Astrocyte of the cerebellum (primary cell): ENCODE measurements at regions not wholly inside any gene's neighbourhood (a gene's known extent, or its start where the extent isn't known, plus 50 kb on each side); places are given as distances from the start of the nearest gene placed in this dataset.

ENCODE experiments used
- DNase-seq: peaks from one replicate; pipeline ENCODE4 v3.0.0-alpha.2; 2011; ENCODE audit warnings: low read depth
- H3K4me3 ChIP-seq: 2 replicates; pipeline ENCODE4 v1.5.1; 2011; ENCODE audit warnings: mild to moderate bottlenecking, low read depth, low read length, moderate library complexity
- CTCF ChIP-seq: IDR thresholded peaks from 2 replicates; pipeline ENCODE4 v1.5.1; 2012; ENCODE audit warnings: low read length, low read depth, moderate library complexity, mild to moderate bottlenecking; ENCODE audit errors: missing control alignments
- in situ Hi-C: cut with HindIII; loops from 2 replicates; pipeline ENCODE4 v1.10.0; 2017; ENCODE audit warnings: low sequenced_read_pairs

- in situ Hi-C loops: no loop called here
- no peak for DNase-seq
- no peak for TF ChIP-seq CTCF
- H3K4me3 ChIP-seq: no peak overlapping the region
Observed at GRCh38 chr18:40464032-40464431, 1491.0 kb upstream of the PIK3C3 start.

- no peak overlapping the region for H3K4me3 ChIP-seq
- in situ Hi-C loops: no loop called here
- TF ChIP-seq CTCF: no peak
- no peak for DNase-seq
Observed at GRCh38 chr18:40453903-40454302, 1501.1 kb upstream of the PIK3C3 start.

- no peak for DNase-seq
- in situ Hi-C loops: no loop called here
- TF ChIP-seq CTCF: no peak
- no peak overlapping the region for H3K4me3 ChIP-seq
Observed at GRCh38 chr18:40452599-40452998, 1502.4 kb upstream of the PIK3C3 start.

- TF ChIP-seq CTCF: no peak
- H3K4me3 ChIP-seq: no peak overlapping the region
- no peak for DNase-seq
- in situ Hi-C loops: no loop called here
Observed at GRCh38 chr18:40450751-40451150, 1504.3 kb upstream of the PIK3C3 start.

GRCh38 chr18:40447820-40448219, 1507.2 kb upstream of the PIK3C3 start:
- no peak for TF ChIP-seq CTCF
- in situ Hi-C loops: loop anchor here (5.0 kb wide), 1 partner anchor 76 kb away; no protein-coding TSS in a partner anchor
- H3K4me3 ChIP-seq: no peak overlapping the region
- no peak for DNase-seq

GRCh38 chr18:40440088-40440487, 1514.9 kb upstream of the PIK3C3 start:
- in situ Hi-C loops: no loop called here
- no peak overlapping the region for H3K4me3 ChIP-seq
- no peak for TF ChIP-seq CTCF
- DNase-seq: no peak

- in situ Hi-C loops: no loop called here
- no peak for DNase-seq
- H3K4me3 ChIP-seq: no peak overlapping the region
- no peak for TF ChIP-seq CTCF
Observed at GRCh38 chr18:40437517-40437916, 1517.5 kb upstream of the PIK3C3 start.
